H1 (cell line): ENCODE measurements at regions not wholly inside any gene's neighbourhood (a gene's known extent, or its start where the extent isn't known, plus 50 kb on each side); places are given as distances from the start of the nearest gene placed in this dataset.

Experiments
- CTCF ChIA-PET: fragments of 300-600 bp; sonication (Branson Sonifier 250); formaldehyde crosslinking; loops from one replicate; lab custom pipeline; 2021; ENCODE audit not compliant: partially characterized antibody; lab: Charles Lee
- POLR2A ChIA-PET: fragments of 300-600 bp; sonication (Branson Sonifier 250); formaldehyde crosslinking; loops from one replicate; lab custom pipeline; 2021; ENCODE audit warnings: inconsistent platforms; ENCODE audit not compliant: partially characterized antibody; lab: Charles Lee
- DNase-seq, 2 experiments: peaks; one replicate each; pipeline versions ENCODE4 v3.0.0 to v3.0.0-alpha.2; 2010 to 2022; ENCODE audit warnings: low spot score in 2 of 2, low read depth in 1 of 2, mixed read lengths in 1 of 2
- FAIRE-seq: peaks from 2 replicates; lab custom pipeline; 2011; peaks lifted over from hg19 to GRCh38; lab: Jason Lieb, UNC
- H2AFZ ChIP-seq: 2 replicates; pipeline ENCODE4 v1.8.1; 2012; ENCODE audit warnings: low read length, inconsistent platforms
- H2AK5ac ChIP-seq: 2 replicates; pipeline ENCODE4 v1.6.1; 2013; ENCODE audit warnings: low read depth, low read length
- H2BK120ac ChIP-seq: replicated peaks from 2 replicates; pipeline ENCODE3; 2013; ENCODE audit warnings: low read depth, low read length, inconsistent platforms
- H2BK12ac ChIP-seq: 2 replicates; pipeline ENCODE4 v1.6.1; 2013; ENCODE audit warnings: low read depth, low read length
- H2BK15ac ChIP-seq: 2 replicates; pipeline ENCODE4 v1.6.1; 2013; ENCODE audit warnings: low read length
- H2BK20ac ChIP-seq: 2 replicates; pipeline ENCODE4 v1.6.1; 2013; ENCODE audit warnings: low read length
- H2BK5ac ChIP-seq: 2 replicates; pipeline ENCODE4 v1.6.1; 2013; ENCODE audit warnings: low read depth, low read length
- H3K14ac ChIP-seq: 2 replicates; pipeline ENCODE4 v1.6.1; 2013; ENCODE audit warnings: inconsistent platforms; ENCODE audit not compliant: insufficient read length
- H3K18ac ChIP-seq: 2 replicates; pipeline ENCODE4 v1.6.1; 2013; ENCODE audit warnings: low read length; ENCODE audit errors: extremely low read depth
- H3K23ac ChIP-seq: 2 replicates; pipeline ENCODE4 v1.6.1; 2013; ENCODE audit warnings: inconsistent platforms; ENCODE audit not compliant: insufficient read length
- H3K23me2 ChIP-seq: 2 replicates; pipeline ENCODE4 v1.6.1; 2013; ENCODE audit warnings: low read depth, low read length
- H3K27ac ChIP-seq: 2 replicates; pipeline ENCODE4 v1.6.1; 2011; ENCODE audit warnings: low read depth, low read length, inconsistent platforms
- H3K27me3 ChIP-seq, 4 experiments: replicated peaks in 1 of 4; 1 replicate in 1 of 4; 2 replicates in 3 of 4; pipeline versions ENCODE4 v1.6.1 to v1.8.1; 2011 to 2013; ENCODE audit warnings: low read length in 3 of 4, mild to moderate bottlenecking in 3 of 4, inconsistent platforms in 2 of 4, mixed read lengths in 2 of 4, moderate library complexity in 1 of 4; ENCODE audit not compliant: control insufficient read depth in 3 of 4, insufficient read depth in 3 of 4; ENCODE audit errors: extremely low read depth in 1 of 4
- H3K36me3 ChIP-seq, 4 experiments: 2 replicates each; pipeline versions ENCODE4 v1.6.1 to v1.8.1; 2011 to 2013; ENCODE audit warnings: mild to moderate bottlenecking in 4 of 4, low read length in 3 of 4, moderate library complexity in 2 of 4, control low read depth in 1 of 4, inconsistent platforms in 1 of 4; ENCODE audit not compliant: insufficient read depth in 4 of 4, control insufficient read depth in 2 of 4
- H3K4ac ChIP-seq: replicated peaks from 2 replicates; pipeline ENCODE3; 2013; ENCODE audit warnings: low read length, low read depth, mixed read lengths, inconsistent platforms; ENCODE audit not compliant: insufficient read length
- H3K4me1 ChIP-seq, 4 experiments: replicated peaks in 1 of 4; 1 replicate in 1 of 4; 2 replicates in 3 of 4; pipeline versions ENCODE4 v1.6.1 to v1.8.1; 2011 to 2013; ENCODE audit warnings: low read length in 3 of 4, inconsistent platforms in 2 of 4, mixed read lengths in 1 of 4; ENCODE audit not compliant: insufficient read depth in 4 of 4, control insufficient read depth in 3 of 4
- H3K4me2 ChIP-seq, 2 experiments: 2 replicates each; pipeline versions ENCODE4 v1.6.1 to v1.8.1; 2011 to 2013; ENCODE audit warnings: low read depth in 2 of 2, low read length in 2 of 2, control low read depth in 1 of 2, inconsistent platforms in 1 of 2, mild to moderate bottlenecking in 1 of 2; ENCODE audit not compliant: insufficient read depth in 1 of 2
- H3K4me3 ChIP-seq, 4 experiments: fragments of 200-600, 300-600 bp in 1 of 4; sonication (generic), shearing (Covaris generic), sonication (Bioruptor Twin) in 1 of 4; 2 replicates each; pipeline versions ENCODE4 v1.5.1 to v1.8.1; 2011 to 2016; ENCODE audit warnings: low read length in 4 of 4, low read depth in 3 of 4, control low read depth in 2 of 4, inconsistent platforms in 2 of 4, mild to moderate bottlenecking in 2 of 4, mixed read lengths in 1 of 4, moderate library complexity in 1 of 4; ENCODE audit not compliant: insufficient read depth in 2 of 4; ENCODE audit errors: extremely low read depth in 1 of 4
- H3K56ac ChIP-seq: replicated peaks from 2 replicates; pipeline ENCODE3; 2013; ENCODE audit warnings: low read depth, mild to moderate bottlenecking, mixed read lengths, low read length, inconsistent platforms; ENCODE audit not compliant: insufficient read length
- H3K79me1 ChIP-seq: 2 replicates; pipeline ENCODE4 v1.6.1; 2013; ENCODE audit warnings: low read depth, low read length, control low read depth
- H3K79me2 ChIP-seq, 2 experiments: 2 replicates each; pipeline versions ENCODE4 v1.6.1 to v1.8.1; 2012 to 2013; ENCODE audit warnings: low read length in 2 of 2, mild to moderate bottlenecking in 2 of 2, inconsistent platforms in 1 of 2; ENCODE audit not compliant: insufficient read depth in 2 of 2, control insufficient read depth in 1 of 2
- H3K9ac ChIP-seq, 4 experiments: replicated peaks in 1 of 4; 1 replicate in 1 of 4; 2 replicates in 3 of 4; pipeline versions ENCODE4 v1.6.1 to v1.8.1; 2011 to 2013; ENCODE audit warnings: low read depth in 3 of 4, low read length in 3 of 4, control low read depth in 2 of 4, mild to moderate bottlenecking in 2 of 4, moderate library complexity in 2 of 4, inconsistent platforms in 1 of 4; ENCODE audit errors: extremely low read depth in 1 of 4
- H3K9me3 ChIP-seq, 2 experiments: 2 replicates each; pipeline versions ENCODE4 v1.6.1 to v1.8.1; 2012 to 2013; ENCODE audit warnings: mild to moderate bottlenecking in 2 of 2, moderate library complexity in 2 of 2, control low read depth in 1 of 2, inconsistent platforms in 1 of 2, low read depth in 1 of 2, low read length in 1 of 2, mixed read lengths in 1 of 2; ENCODE audit not compliant: insufficient read depth in 2 of 2
- H4K20me1 ChIP-seq, 2 experiments: replicated peaks in 1 of 2; 2 replicates each; pipeline versions ENCODE3 to v1.8.1; 2011 to 2013; ENCODE audit warnings: inconsistent platforms in 2 of 2, low read length in 2 of 2, mild to moderate bottlenecking in 1 of 2; ENCODE audit not compliant: insufficient read depth in 2 of 2, control insufficient read depth in 1 of 2
- H4K5ac ChIP-seq: 2 replicates; pipeline ENCODE4 v1.6.1; 2013; ENCODE audit warnings: low read length, low read depth, mixed read lengths, inconsistent platforms; ENCODE audit not compliant: insufficient read length
- H4K8ac ChIP-seq: 2 replicates; pipeline ENCODE4 v1.8.0; 2013; ENCODE audit warnings: mild to moderate bottlenecking, moderate library complexity, low read length, inconsistent platforms; ENCODE audit not compliant: insufficient read depth; ENCODE audit errors: extremely low read depth
- H4K91ac ChIP-seq: replicated peaks from 2 replicates; pipeline ENCODE3; 2013; ENCODE audit warnings: low read length, mixed read lengths, inconsistent platforms; ENCODE audit not compliant: insufficient read length
- CREB1 ChIP-seq: IDR thresholded peaks from 2 replicates; pipeline ENCODE4 v1.6.1; 2012; ENCODE audit warnings: inconsistent platforms
- MAFK ChIP-seq: IDR thresholded peaks from 2 replicates; pipeline ENCODE4 v1.6.1; 2012; ENCODE audit warnings: low read depth, mild to moderate bottlenecking, improper control_type of control experiment, low read length
- RAD21 ChIP-seq, 2 experiments: IDR thresholded peaks in 1 of 2; conservative IDR thresholded peaks in 1 of 2; 2 replicates each; pipeline ENCODE4 v1.6.1; 2011; ENCODE audit warnings: low read depth in 2 of 2, low read length in 2 of 2, improper control_type of control experiment in 1 of 2, inconsistent platforms in 1 of 2, mild to moderate bottlenecking in 1 of 2, moderate library complexity in 1 of 2
- WGBS, 2 experiments: shearing (Covaris generic) in 1 of 2; methylation state at CpG; one replicate each; pipeline versions ENCODE4 v1.1.6 to v1.1.7; 2013 to 2015; ENCODE audit warnings: low lambda C conversion rate in 2 of 2, mixed read lengths in 2 of 2, inconsistent platforms in 1 of 2, low coverage in 1 of 2, missing lambda C conversion rate in 1 of 2; ENCODE audit not compliant: insufficient replicate concordance in 2 of 2, insufficient coverage in 1 of 2, insufficient read length in 1 of 2; ENCODE audit errors: extremely low coverage in 1 of 2, missing lambda C conversion rate in 1 of 2; 5-methylcytosine and 5-hydroxymethylcytosine counted together

GRCh38 chr5:20833081-20833627, 845.2 kb upstream of the CDH18 start:
- no peak overlapping the region for H3K4ac ChIP-seq
- H2BK15ac ChIP-seq, result no peak overlapping the region
- H3K4me2 ChIP-seq, result no peak overlapping the region
- H4K91ac ChIP-seq, result no peak overlapping the region
- H3K23ac ChIP-seq, result no peak overlapping the region
- DNase-seq (no peak), FAIRE-seq (no peak)
- no peak overlapping the region for H2BK120ac ChIP-seq
- H3K9ac ChIP-seq, result no peak overlapping the region
- no peak overlapping the region for H2BK12ac ChIP-seq
- H3K27ac ChIP-seq, result no peak overlapping the region
- ChIA-PET CTCF (no interaction called here), POLR2A (no interaction called here)
- H3K79me1 ChIP-seq, result no peaks in the 10 kb centered on the region
- H3K18ac ChIP-seq, result no peak overlapping the region
- peak overlapping the region; percentile 80; the same call in 1 of the 2 replicates for H2AFZ ChIP-seq
- H3K9me3 ChIP-seq, result no peaks in the 10 kb centered on the region
- no peaks in the 10 kb centered on the region for H3K27me3 ChIP-seq
- H3K4me3 ChIP-seq, result no peak overlapping the region
- no peak overlapping the region for H2BK5ac ChIP-seq
- no peak overlapping the region for H2AK5ac ChIP-seq
- no peaks in the 10 kb centered on the region for H3K23me2 ChIP-seq
- no peak overlapping the region for H3K56ac ChIP-seq
- H4K8ac ChIP-seq, result no peak overlapping the region
- TF ChIP-seq CREB1, result no peak
- no peak for TF ChIP-seq MAFK
- peak; percentile 20 to 26 for TF ChIP-seq RAD21 (IDR thresholded peaks at IDR 0.05 in 1 of 2, conservative IDR thresholded peaks at IDR 0.05 in 1 of 2; ENCODE audit: low read depth in 2 of 2, low read length in 2 of 2)
- H3K14ac ChIP-seq, result no peak overlapping the region
- no peak overlapping the region for H2BK20ac ChIP-seq
- H3K79me2 ChIP-seq, result no peaks in the 10 kb centered on the region
- no peak overlapping the region for H4K5ac ChIP-seq
- H4K20me1 ChIP-seq, result no peaks in the 10 kb centered on the region
- H3K4me1 ChIP-seq, result peaks cover 0 to 7% (median 0%) of the 10 kb centered on the region in 4 experiments; a peak in 1 of 7 replicates
- WGBS, 2 experiments, result 75% methylated on average over 4 of the region's 4 CpGs; no CpG with 5 or more reads in 1 of the 2 experiments
- H3K36me3 ChIP-seq, result no peaks in the 10 kb centered on the region
